HG02852 (cell line): ENCODE measurements at regions not wholly inside any gene's neighbourhood (a gene's known extent, or its start where the extent isn't known, plus 50 kb on each side); places are given as distances from the start of the nearest gene placed in this dataset.
"Not testable (repeated sequence)": the region's sequence is repeated elsewhere in the genome, so short reads cannot be mapped to it uniquely, and the experiment has no call there.

Experiments
- ATAC-seq: cut with Tn5 transposase; IDR thresholded peaks from one replicate; pipeline ENCODE4 v1.9.1; 2021; ENCODE audit warnings: mild to moderate bottlenecking, moderate library complexity; ENCODE audit not compliant: unreplicated experiment

- ATAC-seq, result not testable (repeated sequence)
Observed at GRCh38 chr5:177863822-177864446, 81.2 kb upstream of the FAM153A start.

DNA sequence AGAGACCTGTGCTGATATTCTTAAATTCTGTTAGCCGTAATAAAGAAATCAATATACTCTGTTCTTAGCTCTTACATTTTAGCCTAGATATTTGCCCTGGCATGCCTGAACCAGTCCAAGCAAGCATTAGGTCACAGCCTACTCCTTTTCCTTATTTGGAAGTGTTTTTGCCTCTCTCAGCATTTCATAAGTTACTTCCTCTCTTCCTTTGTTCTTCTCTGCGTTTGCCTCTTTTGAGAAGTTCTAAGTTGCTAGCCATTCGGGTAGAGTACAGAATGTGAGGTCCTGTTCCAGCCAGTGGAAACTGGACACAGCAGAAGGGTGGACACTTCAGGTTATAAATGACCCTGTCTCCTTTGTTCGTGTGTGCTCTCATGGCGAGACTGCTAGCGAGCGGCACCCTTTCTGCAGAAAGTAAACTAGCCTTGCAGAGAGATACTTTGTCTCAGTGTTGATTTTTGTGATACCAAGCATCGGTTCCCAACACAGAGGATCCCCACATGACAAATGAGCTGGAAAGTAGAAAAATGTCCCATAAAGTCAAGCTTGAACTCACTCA lies 75.0 kb upstream of the FAM153A start:
- not testable (repeated sequence) for ATAC-seq

- not testable (repeated sequence) for ATAC-seq
Observed at GRCh38 chr5:177856474-177856873, 73.8 kb upstream of the FAM153A start.

DNA sequence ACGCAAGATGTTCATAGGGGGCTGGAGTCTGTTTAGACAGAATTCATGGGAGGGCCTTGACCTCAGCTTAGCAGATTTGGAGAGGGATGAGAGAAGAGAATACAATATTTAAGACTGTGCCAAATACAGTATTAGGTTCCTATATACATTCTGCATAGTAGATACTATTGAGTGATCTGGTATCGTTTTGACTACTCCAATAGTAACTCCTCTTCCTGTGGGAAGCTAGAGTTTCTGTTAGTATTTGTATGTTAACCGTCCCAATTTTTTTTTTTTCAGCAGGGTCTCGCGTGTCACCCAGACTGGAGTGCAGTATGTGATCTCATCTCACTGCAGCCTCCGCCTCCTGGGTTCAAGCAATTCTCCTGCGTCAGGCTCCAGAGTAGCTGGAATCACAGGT lies 65.2 kb upstream of the FAM153A start:
- ATAC-seq, result not testable (repeated sequence)

DNA sequence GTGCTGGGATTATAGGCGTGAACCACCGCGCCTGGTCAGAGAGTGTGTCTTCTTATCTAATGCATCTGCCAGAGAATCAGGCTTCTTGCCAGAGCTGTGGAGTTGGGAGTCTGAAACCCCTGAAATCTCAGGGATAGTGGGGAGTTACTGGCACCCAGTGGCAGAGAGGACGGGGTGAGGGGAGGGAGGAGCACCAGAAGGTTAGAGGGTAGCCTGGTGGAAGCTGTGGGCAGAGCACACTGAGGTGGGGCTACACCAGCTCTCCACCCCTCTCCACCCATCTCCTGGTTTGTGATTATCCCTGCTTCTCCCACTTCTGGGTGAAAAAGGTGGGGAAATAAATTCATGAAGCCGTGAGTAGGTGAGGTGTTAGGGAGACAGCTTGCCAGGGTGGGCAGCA lies 63.9 kb upstream of the FAM153A start:
- not testable (repeated sequence) for ATAC-seq

- not testable (repeated sequence) for ATAC-seq
Observed at GRCh38 chr5:177845906-177846305, 63.2 kb upstream of the FAM153A start.

- ATAC-seq, result not testable (repeated sequence)
Observed at GRCh38 chr5:177836191-177836590, 53.5 kb upstream of the FAM153A start.
